Uterus (tissue), 2 donors: ENCODE measurements at regions not wholly inside any gene's neighbourhood (a gene's known extent, or its start where the extent isn't known, plus 50 kb on each side); places are given as distances from the start of the nearest gene placed in this dataset.

Source experiments
- CTCF ChIP-seq, 4 experiments: fragments of 200-600 bp in 2 of 4; fragments of 450-650 bp in 2 of 4; sonication (generic) in 2 of 4; IDR thresholded peaks; one replicate each; pipeline ENCODE4 v1.5.1; 2016 to 2019; ENCODE audit warnings: antibody characterized with exemption in 4 of 4, mild to moderate bottlenecking in 2 of 4, moderate library complexity in 1 of 4
- POLR2A ChIP-seq, 2 donors: fragments of 450-650 bp; IDR thresholded peaks; one replicate each; pipeline ENCODE4 v1.6.1; 2016; ENCODE audit warnings: antibody characterized with exemption in 2 of 2, mild to moderate bottlenecking in 1 of 2, moderate library complexity in 1 of 2

- TF ChIP-seq CTCF (IDR thresholded peaks at IDR 0.05) (no peak), POLR2A (IDR thresholded peaks at IDR 0.05) (no peak)
Measured at GRCh38 chr7:156494960-156495359, 145.6 kb upstream of the RNF32 start.
